CD4-positive, alpha-beta T cell (primary cell): ENCODE measurements at regions not wholly inside any gene's neighbourhood (a gene's known extent, or its start where the extent isn't known, plus 50 kb on each side); places are given as distances from the start of the nearest gene placed in this dataset.

Experiments
- ATAC-seq: fragments of 200-7000 bp; cut with Tn5 transposase; one replicate; pipeline ENCODE4 v1.10.0; 2022; ENCODE audit warnings: mild to moderate bottlenecking; ENCODE audit not compliant: poor library complexity
- CTCF ChIA-PET: fragments of 350-600 bp; sonication (Branson Sonifier 250); formaldehyde crosslinking; loops from one replicate; lab custom pipeline; 2021; ENCODE audit warnings: antibody characterized with exemption, inconsistent platforms; lab: Charles Lee
- POLR2A ChIA-PET: fragments of 350-600 bp; sonication (Branson Sonifier 250); formaldehyde crosslinking; loops from one replicate; lab custom pipeline; 2021; ENCODE audit warnings: antibody characterized with exemption, inconsistent platforms; lab: Charles Lee
- DNase-seq, 14 experiments: peaks; one replicate each; pipeline ENCODE4 v3.0.0-alpha.2; 2013 to 2020; ENCODE audit warnings: mixed read lengths in 2 of 14
- H3K27ac ChIP-seq, 2 donors: one replicate each; pipeline versions ENCODE4 v1.5.1 to v1.7.0; 2013; ENCODE audit warnings: low read length in 2 of 2, low read depth in 1 of 2, mild to moderate bottlenecking in 1 of 2
- H3K27me3 ChIP-seq, 2 experiments: 1 replicate in 1 of 2; 2 replicates in 1 of 2; pipeline versions ENCODE4 v1.6.1 to v1.7.0; 2013; ENCODE audit warnings: low read length in 2 of 2, control low read depth in 1 of 2, mild to moderate bottlenecking in 1 of 2, moderate library complexity in 1 of 2; ENCODE audit not compliant: insufficient read depth in 2 of 2, control insufficient read depth in 1 of 2
- H3K36me3 ChIP-seq: one replicate; pipeline ENCODE4 v1.6.1; 2013; ENCODE audit warnings: low read length, control low read depth; ENCODE audit not compliant: insufficient read depth
- H3K4me1 ChIP-seq: one replicate; pipeline ENCODE4 v1.6.1; 2013; ENCODE audit warnings: low read length, control low read depth; ENCODE audit not compliant: insufficient read depth
- H3K4me3 ChIP-seq: one replicate; pipeline ENCODE4 v1.5.1; 2013; ENCODE audit warnings: mild to moderate bottlenecking, low read length, moderate library complexity
- H3K9me3 ChIP-seq, 2 experiments: 1 replicate in 1 of 2; 2 replicates in 1 of 2; pipeline versions ENCODE4 v1.6.1 to v1.7.0; 2013; ENCODE audit warnings: low read length in 2 of 2, mild to moderate bottlenecking in 2 of 2, control low read depth in 1 of 2, moderate library complexity in 1 of 2; ENCODE audit not compliant: control insufficient read depth in 1 of 2, insufficient read depth in 1 of 2
- H3K27ac Mint-ChIP-seq: one replicate; pipeline ENCODE4 v1.8.0; 2020; ENCODE audit warnings: mixed read lengths
- H3K27me3 Mint-ChIP-seq: one replicate; pipeline ENCODE4 v1.8.0; 2021; ENCODE audit warnings: mixed read lengths
- H3K36me3 Mint-ChIP-seq: one replicate; pipeline ENCODE4 v1.8.0; 2021; ENCODE audit warnings: low read depth, mixed read lengths
- H3K4me1 Mint-ChIP-seq: one replicate; pipeline ENCODE4 v1.8.0; 2021; ENCODE audit warnings: low read depth, mixed read lengths
- H3K4me3 Mint-ChIP-seq: one replicate; pipeline ENCODE4 v1.8.0; 2020; ENCODE audit warnings: mild to moderate bottlenecking, mixed read lengths
- H3K9me3 Mint-ChIP-seq: one replicate; pipeline ENCODE4 v1.8.0; 2020; ENCODE audit warnings: mixed read lengths
- intact Hi-C, 2 experiments: fragments of 100-400 bp; cut with DNase I in 1 of 2; cut with micrococcal nuclease in 1 of 2; formaldehyde crosslinking; loops; one replicate each; pipeline versions ENCODE4 v1.15.1 to v1.9.0; 2023 to 2025; cut with DNase I, micrococcal nuclease
- TF ChIP-seq, protein P1 (sequence below): fragments of 200-600 bp; IDR thresholded peaks from one replicate; pipeline ENCODE4 v1.8.0; 2022; ENCODE audit warnings: antibody characterized with exemption, mild to moderate bottlenecking

DNA sequence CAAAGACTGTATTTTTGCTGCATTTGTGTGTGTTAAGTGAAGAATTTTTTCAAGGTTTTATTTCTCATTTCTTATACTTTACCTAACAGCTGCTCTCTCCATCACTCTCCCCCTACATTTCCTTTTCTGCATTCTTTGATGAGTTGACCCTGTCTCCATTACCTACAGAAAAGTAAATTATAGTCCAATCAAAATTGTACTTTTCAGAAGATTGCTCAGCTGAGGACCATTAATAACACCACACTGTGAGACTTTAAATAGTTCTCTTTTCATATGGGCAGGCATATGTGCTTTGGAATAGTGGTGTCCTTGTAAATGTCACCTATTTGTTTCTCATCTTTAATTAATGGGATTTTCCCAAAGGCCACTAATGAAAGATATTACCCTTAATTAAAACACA, 234.7 kb upstream of the GPR149 start:
- Histone ChIP-seq H3K27me3 (no peaks in the 10 kb centered on the region), H3K4me3 (no peak overlapping the region)
- no peak overlapping the region for H3K27ac Mint-ChIP-seq

DNA sequence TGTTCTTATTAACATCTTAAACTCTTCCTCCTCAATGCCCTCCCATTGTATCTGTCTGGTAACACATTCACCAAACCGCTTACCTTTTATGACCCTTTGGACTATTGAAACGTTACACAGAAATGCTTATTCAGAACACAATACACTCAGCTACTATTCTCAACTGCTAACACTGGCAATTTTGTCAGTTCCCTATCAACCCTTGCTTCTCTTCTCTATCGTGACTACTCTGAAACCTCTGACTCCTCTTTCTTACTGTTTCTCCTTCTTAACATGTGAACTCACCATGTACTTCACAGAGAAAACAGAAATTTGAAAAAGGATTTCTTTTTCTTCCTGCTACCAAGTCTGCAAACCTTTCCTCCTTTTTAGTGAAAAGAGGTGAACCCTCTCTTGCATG, 232.9 kb upstream of the GPR149 start:
- intact Hi-C loops, result no loop called here
- Histone ChIP-seq H3K27ac (no peak overlapping the region), H3K36me3 (no peaks in the 10 kb centered on the region), H3K27me3 (no peaks in the 10 kb centered on the region), H3K4me3 (no peak overlapping the region), H3K4me1 (no peaks in the 10 kb centered on the region), H3K9me3 (peaks cover 0 to 8% of the 10 kb centered on the region in 2 experiments)
- TF ChIP-seq, protein P1, sequence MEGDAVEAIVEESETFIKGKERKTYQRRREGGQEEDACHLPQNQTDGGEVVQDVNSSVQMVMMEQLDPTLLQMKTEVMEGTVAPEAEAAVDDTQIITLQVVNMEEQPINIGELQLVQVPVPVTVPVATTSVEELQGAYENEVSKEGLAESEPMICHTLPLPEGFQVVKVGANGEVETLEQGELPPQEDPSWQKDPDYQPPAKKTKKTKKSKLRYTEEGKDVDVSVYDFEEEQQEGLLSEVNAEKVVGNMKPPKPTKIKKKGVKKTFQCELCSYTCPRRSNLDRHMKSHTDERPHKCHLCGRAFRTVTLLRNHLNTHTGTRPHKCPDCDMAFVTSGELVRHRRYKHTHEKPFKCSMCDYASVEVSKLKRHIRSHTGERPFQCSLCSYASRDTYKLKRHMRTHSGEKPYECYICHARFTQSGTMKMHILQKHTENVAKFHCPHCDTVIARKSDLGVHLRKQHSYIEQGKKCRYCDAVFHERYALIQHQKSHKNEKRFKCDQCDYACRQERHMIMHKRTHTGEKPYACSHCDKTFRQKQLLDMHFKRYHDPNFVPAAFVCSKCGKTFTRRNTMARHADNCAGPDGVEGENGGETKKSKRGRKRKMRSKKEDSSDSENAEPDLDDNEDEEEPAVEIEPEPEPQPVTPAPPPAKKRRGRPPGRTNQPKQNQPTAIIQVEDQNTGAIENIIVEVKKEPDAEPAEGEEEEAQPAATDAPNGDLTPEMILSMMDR, result no peak
- no peak for ATAC-seq
- ChIA-PET POLR2A (no interaction called here), CTCF (no interaction called here)
- no peak overlapping the region for H3K4me3 Mint-ChIP-seq
- no peak overlapping the region for H3K27ac Mint-ChIP-seq
- H3K27me3 Mint-ChIP-seq, result no peaks in the 10 kb centered on the region
- no peak for DNase-seq
- H3K36me3 Mint-ChIP-seq, result no peaks in the 10 kb centered on the region
- H3K9me3 Mint-ChIP-seq, result peaks cover 2% of the 10 kb centered on the region
- H3K4me1 Mint-ChIP-seq, result no peaks in the 10 kb centered on the region

More for the DNA sequence above, 234.7 kb upstream of the GPR149 start:
- no peaks in the 10 kb centered on the region for H3K27me3 Mint-ChIP-seq
- ChIA-PET POLR2A (no interaction called here), CTCF (no interaction called here)
- no peaks in the 10 kb centered on the region for H3K4me1 Mint-ChIP-seq
- DNase-seq (no peak), ATAC-seq (no peak)
- intact Hi-C loops, result no loop called here
- Histone ChIP-seq H3K4me1 (no peaks in the 10 kb centered on the region), H3K9me3 (peaks cover 0 to 8% of the 10 kb centered on the region in 2 experiments), H3K27ac (no peak overlapping the region), H3K36me3 (no peaks in the 10 kb centered on the region)
- peaks cover 2% of the 10 kb centered on the region for H3K9me3 Mint-ChIP-seq
- no peaks in the 10 kb centered on the region for H3K36me3 Mint-ChIP-seq
- TF ChIP-seq, protein P1, result no peak
- no peak overlapping the region for H3K4me3 Mint-ChIP-seq

DNA sequence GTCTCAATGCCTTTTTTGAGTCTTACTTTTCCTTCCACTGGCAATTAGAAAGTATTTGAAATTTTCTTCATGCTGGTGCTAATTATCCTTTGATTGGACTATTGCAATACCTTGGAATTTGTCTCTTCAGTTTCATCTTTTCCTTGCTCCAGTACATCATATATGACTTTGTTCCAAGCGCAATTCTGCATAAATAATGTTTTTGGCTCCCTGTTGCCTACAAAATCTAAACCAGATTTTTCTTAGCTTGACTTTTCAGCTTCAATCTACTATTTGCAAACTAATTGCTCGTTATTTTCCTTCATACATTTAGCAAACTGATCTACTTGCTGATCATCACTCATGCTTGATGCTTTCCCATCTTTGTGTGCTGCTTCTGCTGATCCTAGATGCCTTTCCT, 230.8 kb upstream of the GPR149 start:
- CTCF ChIA-PET, result no interaction called here
- Histone ChIP-seq H3K27ac (no peak overlapping the region), H3K36me3 (no peaks in the 10 kb centered on the region), H3K27me3 (no peaks in the 10 kb centered on the region), H3K4me3 (no peak overlapping the region), H3K9me3 (no peaks in the 10 kb centered on the region), H3K4me1 (no peaks in the 10 kb centered on the region)
- TF ChIP-seq, protein P1, result no peak
- intact Hi-C loops, result no loop called here
- Mint-ChIP-seq H3K4me1 (no peaks in the 10 kb centered on the region), H3K27ac (no peak overlapping the region), H3K36me3 (no peaks in the 10 kb centered on the region), H3K4me3 (no peak overlapping the region), H3K9me3 (no peaks in the 10 kb centered on the region), H3K27me3 (no peaks in the 10 kb centered on the region)
- POLR2A ChIA-PET, result no interaction called here
- ATAC-seq (no peak), DNase-seq (no peak)
